Activated CD8-positive, alpha-beta memory T cell treated with anti-CD3 and anti-CD28 coated beads, Interleukin-2, amount 50 U/mL, for 48 hours (primary cell): ENCODE measurements at regions not wholly inside any gene's neighbourhood (a gene's known extent, or its start where the extent isn't known, plus 50 kb on each side); places are given as distances from the start of the nearest gene placed in this dataset.
"Not testable (repeated sequence)": the region's sequence is repeated elsewhere in the genome, so short reads cannot be mapped to it uniquely, and the experiment has no call there.

ENCODE experiments used
- DNase-seq: peaks from one replicate; pipeline ENCODE4 v3.0.0-alpha.2; 2020

GRCh38 chr16:16563962-16564361 lies 185.0 kb downstream of the NPIPA7 start:
- DNase-seq = not testable (repeated sequence)

GRCh38 chr16:16565326-16565725 lies 186.4 kb downstream of the NPIPA7 start:
- not testable (repeated sequence) for DNase-seq

- not testable (repeated sequence) for DNase-seq
These were observed 191.1 kb downstream of the NPIPA7 start for GRCh38 chr16:16570055-16570454.

DNA sequence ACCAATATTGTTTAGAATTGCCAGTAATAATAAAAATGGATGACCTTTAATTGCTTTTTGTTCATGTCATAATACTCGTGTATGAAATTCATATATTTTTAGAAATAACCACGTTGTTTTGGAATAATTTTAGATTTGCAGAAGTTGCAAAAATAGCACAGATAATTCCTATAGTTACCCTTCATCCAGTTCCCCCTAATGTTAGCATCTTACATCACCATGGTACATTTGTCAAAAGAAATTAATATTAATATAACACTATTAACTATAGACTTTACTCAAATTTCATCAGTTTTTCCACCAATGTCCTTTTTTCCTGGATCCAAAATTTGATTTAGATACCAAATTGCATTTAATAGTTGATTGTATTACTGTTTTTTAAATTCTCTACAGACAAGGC lies 191.9 kb downstream of the NPIPA7 start:
- DNase-seq = not testable (repeated sequence)

DNA sequence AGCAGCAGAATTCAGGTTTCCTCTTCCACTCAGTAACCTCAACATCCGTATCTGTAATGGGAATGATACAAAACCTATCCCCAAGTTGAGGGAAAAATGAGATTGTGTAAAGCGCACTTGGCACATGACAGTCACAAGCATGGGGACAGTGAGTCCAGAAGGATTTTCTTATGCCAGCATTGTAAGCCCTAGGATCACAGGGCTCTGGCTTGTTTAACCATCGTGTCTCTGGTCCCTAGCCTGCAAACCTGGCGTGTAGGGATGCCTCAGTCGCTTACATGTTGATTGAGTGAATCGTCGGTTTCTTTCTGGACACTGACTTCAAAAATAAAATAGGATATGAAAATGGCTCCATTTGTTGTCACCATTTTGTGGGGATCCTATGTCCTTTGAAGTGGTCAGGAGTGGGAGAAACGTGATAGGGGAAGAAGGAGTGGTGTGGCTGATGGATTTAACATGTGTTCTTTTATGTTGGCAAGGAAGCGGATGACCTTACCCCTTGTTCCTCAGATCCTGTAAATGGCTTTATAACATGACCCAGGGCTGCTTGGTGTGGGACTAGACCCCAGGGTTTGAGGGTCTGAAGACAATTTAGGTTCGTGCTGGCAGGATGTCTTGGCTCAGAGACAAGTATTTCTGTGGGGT lies 193.3 kb downstream of the NPIPA7 start:
- DNase-seq = not testable (repeated sequence)

- not testable (repeated sequence) for DNase-seq
These were observed 198.1 kb downstream of the NPIPA7 start for GRCh38 chr16:16577062-16577461.

GRCh38 chr16:16578701-16579100 lies 199.8 kb downstream of the NPIPA7 start:
- DNase-seq = no peak

- DNase-seq = not testable (repeated sequence)
These were observed 204.0 kb downstream of the NPIPA7 start for GRCh38 chr16:16582916-16583315.

- DNase-seq = not testable (repeated sequence)
These were observed 207.2 kb downstream of the NPIPA7 start for GRCh38 chr16:16586073-16586651.

DNA sequence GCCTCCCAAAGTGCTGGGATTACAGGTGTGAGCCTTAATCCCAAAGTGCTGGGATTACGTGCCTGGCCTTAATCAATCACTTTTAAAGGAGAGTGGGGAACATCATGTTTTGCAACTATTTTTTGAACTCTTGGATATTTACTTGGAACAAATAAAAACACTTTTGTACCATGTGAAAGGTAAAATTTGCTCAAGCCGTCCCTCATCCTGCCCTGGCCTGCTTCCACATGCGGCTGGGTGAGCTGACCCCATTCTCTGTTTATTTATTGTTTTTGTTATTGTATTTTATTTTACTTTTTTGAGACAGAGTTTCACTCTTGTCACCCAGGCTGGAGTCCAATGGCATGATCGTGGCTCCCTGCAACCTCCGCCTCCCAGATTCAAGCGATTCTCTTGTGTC lies 208.0 kb downstream of the NPIPA7 start:
- DNase-seq = not testable (repeated sequence)

DNA sequence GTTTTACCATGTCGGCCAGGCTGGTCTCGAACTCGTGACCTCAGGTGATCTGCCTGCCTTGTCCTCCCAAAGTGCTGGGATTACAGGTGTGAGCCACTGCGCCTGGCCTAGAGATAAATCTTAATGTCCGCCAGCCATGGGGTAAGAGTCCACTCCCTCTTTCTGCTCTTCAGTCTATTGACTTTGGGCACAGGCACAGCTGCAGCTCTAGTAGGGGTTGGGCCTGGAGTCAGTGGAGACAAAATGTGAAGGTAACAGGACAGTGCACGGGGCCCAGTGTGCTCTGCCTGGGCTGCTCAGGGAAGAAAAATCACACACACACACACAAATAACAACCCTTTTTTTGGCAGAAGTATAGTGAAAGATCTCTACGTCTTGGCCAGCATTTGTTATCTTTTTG lies 209.5 kb downstream of the NPIPA7 start:
- not testable (repeated sequence) for DNase-seq

DNA sequence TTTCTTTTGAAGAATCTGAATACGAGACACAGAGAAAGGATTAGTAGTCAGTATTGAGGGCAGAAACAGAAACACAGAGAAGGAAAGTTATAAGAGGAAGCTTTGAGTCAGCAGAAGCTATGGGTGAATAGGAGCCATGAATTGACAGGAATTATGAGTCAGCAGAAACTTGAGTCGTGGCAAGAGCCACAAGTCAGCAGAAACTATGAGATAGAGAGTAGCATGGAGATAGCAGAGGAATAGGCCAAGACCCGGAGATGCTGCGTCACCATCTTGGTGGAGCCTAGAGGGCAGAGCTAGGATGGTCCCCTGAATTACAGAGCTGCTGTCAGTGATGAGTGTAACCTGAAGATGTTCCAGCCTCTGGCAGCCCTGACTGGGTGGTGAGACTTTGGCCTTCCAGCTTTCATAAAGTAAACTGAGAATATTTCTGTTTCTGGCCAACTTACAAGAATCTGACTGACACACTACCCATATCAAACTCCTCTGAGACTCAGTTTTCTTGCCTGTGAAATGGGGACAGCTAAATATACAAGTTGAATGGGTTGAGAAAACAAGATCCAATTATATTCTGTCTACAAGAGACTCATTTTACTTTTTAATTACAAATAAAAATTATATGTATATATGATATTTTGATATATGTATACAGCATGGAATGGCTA lies 211.8 kb downstream of the NPIPA7 start:
- not testable (repeated sequence) for DNase-seq

DNA sequence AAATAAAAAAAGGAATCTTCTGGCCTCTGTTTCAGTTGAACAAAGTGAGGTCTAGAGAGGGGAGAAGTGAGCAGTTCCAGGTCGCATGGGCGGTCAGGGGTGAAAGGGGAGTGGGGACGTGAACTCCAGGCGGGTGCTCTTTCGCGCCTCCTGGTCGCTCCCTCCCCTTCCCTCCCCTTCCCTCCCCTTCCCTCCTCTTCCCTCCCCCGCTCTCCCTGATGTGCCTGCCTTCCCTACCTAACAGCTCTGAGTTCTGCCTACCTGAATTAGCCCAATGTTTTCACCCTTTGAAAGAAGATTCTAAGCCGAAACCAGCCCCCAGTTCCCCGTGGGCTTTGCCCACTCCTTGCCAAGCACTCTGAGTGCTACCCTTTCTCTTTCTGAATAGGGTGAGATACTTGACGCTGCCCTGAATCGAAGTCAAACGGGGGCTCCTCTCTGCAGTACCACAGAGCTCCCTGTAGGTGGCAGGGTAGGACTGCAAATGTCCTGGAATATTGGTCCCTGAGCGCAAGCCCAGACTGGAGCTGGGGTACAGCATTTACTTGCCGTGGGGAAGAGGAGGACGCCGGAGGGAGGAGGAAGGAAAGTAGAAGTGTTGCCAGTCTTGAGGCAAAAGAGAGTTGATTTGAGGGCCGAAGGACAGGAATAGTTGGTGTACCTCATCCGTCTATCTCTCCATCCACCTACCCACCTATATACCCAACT lies 214.4 kb downstream of the NPIPA7 start:
- peak; percentile 66 for DNase-seq

- DNase-seq = not testable (repeated sequence)
These were observed 216.2 kb downstream of the NPIPA7 start for GRCh38 chr16:16595029-16595718.

- not testable (repeated sequence) for DNase-seq
These were observed 222.3 kb downstream of the NPIPA7 start for GRCh38 chr16:16601239-16601638.

- not testable (repeated sequence) for DNase-seq
These were observed 228.6 kb downstream of the NPIPA7 start for GRCh38 chr16:16607401-16608082.

GRCh38 chr16:16609627-16610026 lies 230.7 kb downstream of the NPIPA7 start:
- DNase-seq = not testable (repeated sequence)

- DNase-seq = not testable (repeated sequence)
These were observed 231.5 kb downstream of the NPIPA7 start for GRCh38 chr16:16610389-16610967.

- DNase-seq = not testable (repeated sequence)
These were observed 234.3 kb downstream of the NPIPA7 start for GRCh38 chr16:16613212-16613611.

- not testable (repeated sequence) for DNase-seq
These were observed 235.5 kb downstream of the NPIPA7 start for GRCh38 chr16:16614484-16614883.

DNA sequence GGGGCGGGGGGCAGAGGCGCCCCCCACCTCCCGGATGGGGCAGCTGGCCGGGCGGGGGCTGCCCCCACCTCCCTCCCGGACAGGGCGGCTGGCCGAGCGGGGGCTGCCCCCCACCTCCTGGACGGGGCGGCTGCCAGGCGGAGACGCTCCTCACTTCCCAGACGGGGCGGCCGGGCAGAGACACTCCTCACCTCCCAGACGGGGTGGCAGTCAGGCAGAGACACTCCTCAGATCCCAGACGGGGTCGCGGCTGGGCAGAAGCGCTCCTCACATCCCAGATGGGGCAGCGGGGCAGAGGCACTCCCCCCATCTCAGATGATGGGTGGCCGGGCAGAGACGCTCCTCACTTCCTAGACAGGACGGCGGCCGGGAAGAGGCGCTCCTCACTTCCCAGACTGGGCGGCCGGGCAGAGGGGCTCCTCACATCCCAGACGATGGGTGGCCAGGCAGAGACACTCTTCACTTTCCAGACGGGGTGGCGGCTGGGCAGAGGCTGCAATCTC lies 240.1 kb downstream of the NPIPA7 start:
- not testable (repeated sequence) for DNase-seq
